B cell (primary cell): ENCODE measurements at regions not wholly inside any gene's neighbourhood (a gene's known extent, or its start where the extent isn't known, plus 50 kb on each side); places are given as distances from the start of the nearest gene placed in this dataset.

Source experiments
- ATAC-seq: fragments of 200-7000 bp; cut with Tn5 transposase; one replicate; pipeline ENCODE4 v1.10.0; 2021; ENCODE audit warnings: low read depth, mild to moderate bottlenecking, moderate number of reproducible peaks, moderate library complexity
- CTCF ChIA-PET: fragments of 350-600 bp; sonication (Branson Sonifier 250); formaldehyde crosslinking; loops from one replicate; lab custom pipeline; 2021; ENCODE audit warnings: antibody characterized with exemption, inconsistent platforms; lab: Charles Lee
- POLR2A ChIA-PET: fragments of 350-600 bp; sonication (Branson Sonifier 250); formaldehyde crosslinking; loops from one replicate; lab custom pipeline; 2021; ENCODE audit warnings: antibody characterized with exemption; lab: Charles Lee
- DNase-seq: peaks from one replicate; pipeline ENCODE4 v3.0.0; 2013
- H2AFZ ChIP-seq: 2 replicates; pipeline ENCODE4 v1.6.1; 2012; ENCODE audit warnings: mild to moderate bottlenecking, low read depth, low read length; ENCODE audit not compliant: insufficient read depth, poor library complexity, severe bottlenecking
- H3K27ac ChIP-seq, 2 donors: 1 replicate in 1 of 2; 2 replicates in 1 of 2; pipeline ENCODE4 v1.5.1; 2012 to 2013; ENCODE audit warnings: low read length in 2 of 2, mild to moderate bottlenecking in 2 of 2, moderate library complexity in 1 of 2
- H3K27me3 ChIP-seq, 4 experiments: fragments of 200-600 bp in 1 of 4; sonication (generic) in 1 of 4; replicated peaks in 1 of 4; 1 replicate in 2 of 4; 2 replicates in 2 of 4; pipeline versions ENCODE4 v1.6.1 to v1.7.0; 2013 to 2016; ENCODE audit warnings: low read length in 3 of 4, mild to moderate bottlenecking in 2 of 4, mixed read lengths in 1 of 4, moderate library complexity in 1 of 4; ENCODE audit not compliant: insufficient read depth in 4 of 4, control insufficient read depth in 3 of 4; ENCODE audit errors: control extremely low read depth in 1 of 4
- H3K36me3 ChIP-seq, 2 experiments: replicated peaks in 1 of 2; 1 replicate in 1 of 2; 2 replicates in 1 of 2; pipeline versions ENCODE4 v1.6.1 to v1.7.1; 2013; ENCODE audit warnings: low read length in 1 of 2; ENCODE audit not compliant: insufficient read depth in 2 of 2, control insufficient read depth in 1 of 2; ENCODE audit errors: control extremely low read depth in 1 of 2, extremely low read depth in 1 of 2
- H3K4me1 ChIP-seq, 2 donors: fragments of 200-600 bp in 1 of 2; sonication (generic) in 1 of 2; 1 replicate in 1 of 2; 2 replicates in 1 of 2; pipeline versions ENCODE4 v1.5.1 to v1.6.1; 2013 to 2017; ENCODE audit warnings: low read length in 2 of 2; ENCODE audit not compliant: control insufficient read depth in 2 of 2, insufficient read depth in 2 of 2
- H3K4me2 ChIP-seq: replicated peaks from 2 replicates; pipeline ENCODE3; 2012; ENCODE audit warnings: mild to moderate bottlenecking, low read depth, low read length; ENCODE audit not compliant: poor library complexity, severe bottlenecking
- H3K4me3 ChIP-seq, 5 experiments: fragments of 200-600 bp in 1 of 5; sonication (generic) in 1 of 5; 1 replicate in 3 of 5; 2 replicates in 2 of 5; pipeline versions ENCODE4 v1.5.1 to v1.7.0; 2011 to 2016; ENCODE audit warnings: low read length in 4 of 5, mild to moderate bottlenecking in 4 of 5, low read depth in 2 of 5, control low read depth in 1 of 5, moderate library complexity in 1 of 5; ENCODE audit not compliant: insufficient read depth in 1 of 5; ENCODE audit errors: control extremely low read depth in 1 of 5, extremely low read depth in 1 of 5
- H3K79me2 ChIP-seq: fragments of 200-600 bp; sonication (generic); one replicate; pipeline ENCODE4 v1.6.0; 2016; ENCODE audit warnings: low read length; ENCODE audit not compliant: control insufficient read depth, insufficient read depth
- H3K9ac ChIP-seq: fragments of 200-600 bp; sonication (generic); 2 replicates; pipeline ENCODE4 v1.6.1; 2017; ENCODE audit warnings: mild to moderate bottlenecking, low read length, moderate library complexity
- H3K9me3 ChIP-seq, 3 donors: one replicate each; pipeline versions ENCODE4 v1.6.1 to v1.7.1; 2013; ENCODE audit warnings: low read length in 2 of 3; ENCODE audit not compliant: control insufficient read depth in 2 of 3, insufficient read depth in 1 of 3; ENCODE audit errors: control extremely low read depth in 1 of 3
- H4K20me1 ChIP-seq: 2 replicates; pipeline ENCODE4 v1.6.0; 2012; ENCODE audit warnings: mild to moderate bottlenecking, low read length; ENCODE audit not compliant: insufficient read depth, control insufficient read depth, poor library complexity, severe bottlenecking
- H3K27ac Mint-ChIP-seq: one replicate; pipeline ENCODE4 v1.8.0; 2021; ENCODE audit warnings: mixed read lengths
- H3K27me3 Mint-ChIP-seq: one replicate; pipeline ENCODE4 v1.8.0; 2021; ENCODE audit warnings: mixed read lengths
- H3K4me1 Mint-ChIP-seq: one replicate; pipeline ENCODE4 v1.8.0; 2021; ENCODE audit warnings: mixed read lengths
- H3K4me3 Mint-ChIP-seq: one replicate; pipeline ENCODE4 v1.8.0; 2021; ENCODE audit warnings: mixed read lengths
- H3K9me3 Mint-ChIP-seq: one replicate; pipeline ENCODE4 v1.8.0; 2022; ENCODE audit warnings: mixed read lengths; ENCODE audit not compliant: insufficient read depth
- EZH2 ChIP-seq: IDR thresholded peaks from 2 replicates; pipeline ENCODE4 v1.6.1; 2012; ENCODE audit warnings: borderline replicate concordance, low read depth, mild to moderate bottlenecking, moderate library complexity, low read length; ENCODE audit not compliant: insufficient read depth, poor library complexity, severe bottlenecking
- WGBS: methylation state at CpG from one replicate; pipeline ENCODE4 v1.1.5; 2013; ENCODE audit warnings: missing lambda C conversion rate; ENCODE audit not compliant: insufficient coverage; 5-methylcytosine and 5-hydroxymethylcytosine counted together
- intact Hi-C: fragments of 100-400 bp; cut with micrococcal nuclease; formaldehyde crosslinking; loops from one replicate; pipeline ENCODE4 v1.10.0; 2022
- TF ChIP-seq, protein P1 (sequence below): fragments of 200-600 bp; IDR thresholded peaks from one replicate; pipeline ENCODE4 v1.8.0; 2022; ENCODE audit warnings: antibody characterized with exemption, mild to moderate bottlenecking

DNA sequence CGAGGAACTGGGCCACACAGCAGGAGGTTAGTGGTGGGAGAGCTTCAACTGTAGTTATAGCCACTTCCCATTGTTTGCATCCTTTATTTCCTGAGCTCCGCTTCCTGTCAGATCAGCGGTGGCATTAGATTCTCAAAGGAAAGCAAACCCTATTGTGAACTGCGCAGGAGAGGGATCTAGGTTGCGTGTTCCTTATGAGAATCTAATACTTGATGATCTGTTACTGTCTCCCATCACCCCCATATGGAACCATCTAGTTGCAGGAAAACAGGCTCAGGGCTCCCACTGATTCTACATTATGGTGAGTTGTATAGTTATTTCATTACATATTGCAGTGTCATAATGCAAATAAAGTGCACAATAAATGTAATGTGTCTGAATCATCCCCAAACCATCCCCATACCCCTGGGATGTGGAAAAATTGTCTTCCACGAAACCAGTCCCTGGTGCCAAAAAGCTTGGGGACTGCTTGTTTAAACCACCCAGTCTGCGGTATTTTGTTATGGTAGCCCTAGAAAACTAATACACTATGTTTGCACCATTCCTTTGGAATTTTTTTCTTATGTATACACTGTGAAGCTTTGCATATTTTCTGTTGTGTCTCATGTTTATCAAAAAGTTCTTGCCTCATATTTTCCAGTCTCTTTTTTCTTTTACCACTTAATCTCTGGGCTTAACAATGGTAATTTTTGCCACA, 136.6 kb upstream of the IVNS1ABP start:
- WGBS, result 100% methylated on average over 1 of the region's 7 CpGs
- no peaks in the 10 kb centered on the region for H3K27me3 ChIP-seq
- H3K9ac ChIP-seq, result no peak overlapping the region

DNA sequence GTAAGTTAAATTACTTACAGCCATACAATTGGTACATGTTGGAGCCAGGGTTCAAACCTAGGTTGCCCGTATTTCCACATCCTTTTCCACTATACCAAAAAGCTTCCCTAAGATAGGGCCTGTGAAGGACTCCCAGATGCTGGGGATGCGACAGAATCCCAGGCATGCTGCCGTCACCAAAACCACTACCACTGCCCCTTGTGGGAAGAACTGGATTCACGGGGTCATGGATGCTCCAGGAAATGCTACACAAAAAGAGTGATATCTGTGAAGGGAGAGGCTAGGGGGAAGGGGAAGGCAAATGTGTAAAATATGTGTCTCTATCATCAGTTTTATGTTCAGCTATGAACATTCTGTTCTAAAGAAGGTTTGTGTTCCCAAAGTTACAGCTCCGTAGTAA, 133.9 kb upstream of the IVNS1ABP start:
- no peak for TF ChIP-seq EZH2
- TF ChIP-seq, protein P1, sequence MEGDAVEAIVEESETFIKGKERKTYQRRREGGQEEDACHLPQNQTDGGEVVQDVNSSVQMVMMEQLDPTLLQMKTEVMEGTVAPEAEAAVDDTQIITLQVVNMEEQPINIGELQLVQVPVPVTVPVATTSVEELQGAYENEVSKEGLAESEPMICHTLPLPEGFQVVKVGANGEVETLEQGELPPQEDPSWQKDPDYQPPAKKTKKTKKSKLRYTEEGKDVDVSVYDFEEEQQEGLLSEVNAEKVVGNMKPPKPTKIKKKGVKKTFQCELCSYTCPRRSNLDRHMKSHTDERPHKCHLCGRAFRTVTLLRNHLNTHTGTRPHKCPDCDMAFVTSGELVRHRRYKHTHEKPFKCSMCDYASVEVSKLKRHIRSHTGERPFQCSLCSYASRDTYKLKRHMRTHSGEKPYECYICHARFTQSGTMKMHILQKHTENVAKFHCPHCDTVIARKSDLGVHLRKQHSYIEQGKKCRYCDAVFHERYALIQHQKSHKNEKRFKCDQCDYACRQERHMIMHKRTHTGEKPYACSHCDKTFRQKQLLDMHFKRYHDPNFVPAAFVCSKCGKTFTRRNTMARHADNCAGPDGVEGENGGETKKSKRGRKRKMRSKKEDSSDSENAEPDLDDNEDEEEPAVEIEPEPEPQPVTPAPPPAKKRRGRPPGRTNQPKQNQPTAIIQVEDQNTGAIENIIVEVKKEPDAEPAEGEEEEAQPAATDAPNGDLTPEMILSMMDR, result no peak
- Histone ChIP-seq H3K27me3 (no peaks in the 10 kb centered on the region), H3K27ac (no peak overlapping the region), H3K36me3 (no peaks in the 10 kb centered on the region), H3K4me3 (no peak overlapping the region), H3K9me3 (no peaks in the 10 kb centered on the region), H3K4me1 (no peaks in the 10 kb centered on the region), H4K20me1 (no peaks in the 10 kb centered on the region), H3K9ac (no peak overlapping the region), H3K4me2 (no peak overlapping the region), H2AFZ (no peak overlapping the region), H3K79me2 (no peaks in the 10 kb centered on the region)
- Mint-ChIP-seq H3K4me1 (no peaks in the 10 kb centered on the region), H3K27ac (no peak overlapping the region), H3K4me3 (no peak overlapping the region), H3K9me3 (no peaks in the 10 kb centered on the region), H3K27me3 (no peaks in the 10 kb centered on the region)
- ATAC-seq (no peak), DNase-seq (no peak)
- intact Hi-C loops, result no loop called here
- POLR2A ChIA-PET, result no interaction called here
- 100% methylated on average over 1 of the region's 5 CpGs for WGBS
- CTCF ChIA-PET, result no interaction called here

More for the DNA sequence above, 136.6 kb upstream of the IVNS1ABP start:
- Histone ChIP-seq H3K4me2 (no peak overlapping the region), H3K36me3 (no peaks in the 10 kb centered on the region), H3K4me3 (no peak overlapping the region), H4K20me1 (no peaks in the 10 kb centered on the region), H3K79me2 (no peaks in the 10 kb centered on the region), H3K27ac (no peak overlapping the region), H2AFZ (no peak overlapping the region), H3K9me3 (no peaks in the 10 kb centered on the region), H3K4me1 (no peaks in the 10 kb centered on the region)
- POLR2A ChIA-PET, result no interaction called here
- TF ChIP-seq, protein P1, result no peak
- no peak for TF ChIP-seq EZH2
- Mint-ChIP-seq H3K9me3 (no peaks in the 10 kb centered on the region), H3K4me3 (no peak overlapping the region), H3K4me1 (no peaks in the 10 kb centered on the region), H3K27ac (no peak overlapping the region), H3K27me3 (peaks cover 2% of the 10 kb centered on the region)
- CTCF ChIA-PET, result no interaction called here
- intact Hi-C loops, result no loop called here
- DNase-seq, result no peak
- no peak for ATAC-seq
